D721Med (cell line): ENCODE measurements at regions not wholly inside any gene's neighbourhood (a gene's known extent, or its start where the extent isn't known, plus 50 kb on each side); places are given as distances from the start of the nearest gene placed in this dataset.

Source experiments
- DNase-seq: peaks from one replicate; pipeline ENCODE4 v3.0.0; 2011; ENCODE audit warnings: low spot score; ENCODE audit not compliant: insufficient read length
- FAIRE-seq: peaks from 2 replicates; lab custom pipeline; 2011; peaks lifted over from hg19 to GRCh38; lab: Jason Lieb, UNC
- CTCF ChIP-seq: IDR thresholded peaks from 2 replicates; pipeline ENCODE4 v1.5.1; 2012; ENCODE audit warnings: mild to moderate bottlenecking, control low read depth; ENCODE audit not compliant: insufficient read depth; ENCODE audit errors: missing control alignments

DNA sequence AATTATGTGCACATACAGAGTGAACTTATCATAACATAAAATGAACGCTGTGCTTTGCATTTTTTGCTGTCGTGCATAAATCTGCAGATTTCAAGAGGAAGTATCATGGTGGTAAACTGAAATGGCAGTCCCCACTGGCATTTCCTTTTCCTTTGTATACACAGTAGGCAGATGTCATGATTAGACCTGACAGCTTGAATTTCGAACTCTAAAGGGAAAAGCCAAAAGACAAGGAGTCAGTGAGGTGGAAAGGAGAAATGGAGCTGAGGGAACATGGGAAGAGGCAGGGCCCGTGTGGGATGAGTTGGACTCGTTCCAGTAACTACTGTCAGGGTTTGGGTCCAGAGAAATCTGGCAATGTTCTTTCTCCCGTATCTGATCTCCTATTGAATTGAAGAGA lies 454.1 kb upstream of the SGCG start:
- TF ChIP-seq CTCF: no peak
- DNase-seq (no peak), FAIRE-seq (no peak)

- FAIRE-seq (peak; percentile 53), DNase-seq (no peak)
- peak; percentile 15 for TF ChIP-seq CTCF
Measured at GRCh38 chr13:22735011-22735995, 445.5 kb upstream of the SGCG start.

GRCh38 chr13:22736084-22736767 lies 444.6 kb upstream of the SGCG start:
- DNase-seq (no peak), FAIRE-seq (no peak)
- no peak for TF ChIP-seq CTCF

GRCh38 chr13:22736768-22737092 lies 444.0 kb upstream of the SGCG start:
- DNase-seq (no peak), FAIRE-seq (no peak)
- no peak for TF ChIP-seq CTCF

DNA sequence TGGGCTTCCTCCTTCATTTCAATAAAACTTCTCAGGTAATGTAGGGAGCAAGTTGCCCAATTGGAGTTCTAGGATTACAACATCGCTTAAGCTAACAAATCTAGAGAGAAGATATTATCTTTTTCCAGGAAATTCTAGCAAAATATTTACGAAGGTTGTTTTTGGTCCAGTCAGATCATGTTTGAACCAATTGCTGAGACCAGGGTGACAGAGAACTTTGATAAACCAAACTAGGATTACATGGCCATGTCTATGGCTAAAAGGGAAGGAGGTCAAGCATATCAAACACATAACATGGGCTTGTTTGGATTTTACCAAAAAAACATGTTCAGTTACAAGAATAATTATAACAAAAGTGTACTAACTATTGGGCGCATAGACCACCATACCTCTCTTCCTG lies 442.4 kb upstream of the SGCG start:
- no peak for DNase-seq
- FAIRE-seq: no peak
- TF ChIP-seq CTCF: no peak

GRCh38 chr13:22740264-22740663 lies 440.5 kb upstream of the SGCG start:
- peak; percentile 7 for TF ChIP-seq CTCF
- no peak for FAIRE-seq
- no peak for DNase-seq
